Natural killer cell (primary cell): ENCODE measurements at regions not wholly inside any gene's neighbourhood (a gene's known extent, or its start where the extent isn't known, plus 50 kb on each side); places are given as distances from the start of the nearest gene placed in this dataset.

Source experiments
- ATAC-seq, 3 donors: fragments of 150-1000 bp in 2 of 3; fragments of 200-7000 bp in 1 of 3; cut with Tn5 transposase; 1 replicate in 1 of 3; 2 replicates in 2 of 3; pipeline ENCODE4 v1.10.0; 2021; ENCODE audit warnings: mild to moderate bottlenecking in 2 of 3, moderate library complexity in 2 of 3
- DNase-seq, 2 donors: peaks; one replicate each; pipeline versions ENCODE4 v3.0.0 to v3.0.0-alpha.2; 2013 to 2021; ENCODE audit warnings: mixed read lengths in 1 of 2
- H3K27ac ChIP-seq: one replicate; pipeline ENCODE4 v1.5.1; 2013; ENCODE audit warnings: mild to moderate bottlenecking, low read length
- H3K27me3 ChIP-seq: one replicate; pipeline ENCODE4 v1.6.1; 2013; ENCODE audit warnings: low read length; ENCODE audit not compliant: control insufficient read depth, insufficient read depth
- H3K36me3 ChIP-seq: one replicate; pipeline ENCODE4 v1.6.1; 2013; ENCODE audit warnings: low read length; ENCODE audit not compliant: control insufficient read depth, insufficient read depth
- H3K4me1 ChIP-seq: one replicate; pipeline ENCODE4 v1.6.1; 2013; ENCODE audit warnings: low read length; ENCODE audit not compliant: control insufficient read depth, insufficient read depth
- H3K4me3 ChIP-seq: one replicate; pipeline ENCODE4 v1.5.1; 2013; ENCODE audit warnings: low read length
- H3K9me3 ChIP-seq: one replicate; pipeline ENCODE4 v1.6.1; 2013; ENCODE audit warnings: low read length; ENCODE audit not compliant: control insufficient read depth, insufficient read depth
- H3K27ac Mint-ChIP-seq, 2 donors: one replicate each; pipeline ENCODE4 v1.8.0; 2022; ENCODE audit warnings: mild to moderate bottlenecking in 2 of 2, mixed read lengths in 2 of 2, moderate library complexity in 1 of 2
- H3K27me3 Mint-ChIP-seq, 2 donors: one replicate each; pipeline ENCODE4 v1.8.0; 2022; ENCODE audit warnings: low read depth in 2 of 2, mixed read lengths in 2 of 2
- H3K36me3 Mint-ChIP-seq: one replicate; pipeline ENCODE4 v1.8.0; 2022; ENCODE audit warnings: mixed read lengths
- H3K4me1 Mint-ChIP-seq, 2 donors: one replicate each; pipeline ENCODE4 v1.8.0; 2022; ENCODE audit warnings: mixed read lengths in 2 of 2
- H3K4me3 Mint-ChIP-seq: one replicate; pipeline ENCODE4 v1.8.0; 2022; ENCODE audit warnings: mild to moderate bottlenecking, moderate library complexity, mixed read lengths
- H3K9me3 Mint-ChIP-seq, 2 donors: one replicate each; pipeline ENCODE4 v1.8.0; 2022; ENCODE audit warnings: mixed read lengths in 2 of 2
- CTCF ChIP-seq: fragments of 200-600 bp; IDR thresholded peaks from one replicate; pipeline ENCODE4 v1.8.0; 2022; ENCODE audit warnings: antibody characterized with exemption
- WGBS: methylation state at CpG from one replicate; pipeline ENCODE4 v1.1.7; 2013; ENCODE audit warnings: missing lambda C conversion rate; ENCODE audit not compliant: insufficient coverage; 5-methylcytosine and 5-hydroxymethylcytosine counted together
- intact Hi-C: fragments of 100-400 bp; cut with micrococcal nuclease; formaldehyde crosslinking; loops from one replicate; pipeline ENCODE4 v1.14.2; 2022

GRCh38 chrX:9257718-9258420 is 207.0 kb upstream of the TBL1X start:
- ATAC-seq (no peak), DNase-seq (no peak)
- H3K27me3 ChIP-seq: no peaks in the 10 kb centered on the region
- H3K27ac Mint-ChIP-seq: no peak overlapping the region
- peaks cover 9% of the 10 kb centered on the region for H3K36me3 Mint-ChIP-seq
- no peaks in the 10 kb centered on the region for H3K36me3 ChIP-seq
- H3K27me3 Mint-ChIP-seq: peaks cover 2 to 24% of the 10 kb centered on the region in 2 donors
- 92% methylated on average over 6 of the region's 6 CpGs for WGBS
- no peak for TF ChIP-seq CTCF
- no peaks in the 10 kb centered on the region for H3K4me1 Mint-ChIP-seq
- no peaks in the 10 kb centered on the region for H3K9me3 Mint-ChIP-seq
- no peak overlapping the region for H3K4me3 ChIP-seq
- no peak overlapping the region for H3K4me3 Mint-ChIP-seq
- no peak overlapping the region for H3K27ac ChIP-seq
- no peaks in the 10 kb centered on the region for H3K4me1 ChIP-seq
- no peaks in the 10 kb centered on the region for H3K9me3 ChIP-seq
- intact Hi-C loops: no loop called here

DNA sequence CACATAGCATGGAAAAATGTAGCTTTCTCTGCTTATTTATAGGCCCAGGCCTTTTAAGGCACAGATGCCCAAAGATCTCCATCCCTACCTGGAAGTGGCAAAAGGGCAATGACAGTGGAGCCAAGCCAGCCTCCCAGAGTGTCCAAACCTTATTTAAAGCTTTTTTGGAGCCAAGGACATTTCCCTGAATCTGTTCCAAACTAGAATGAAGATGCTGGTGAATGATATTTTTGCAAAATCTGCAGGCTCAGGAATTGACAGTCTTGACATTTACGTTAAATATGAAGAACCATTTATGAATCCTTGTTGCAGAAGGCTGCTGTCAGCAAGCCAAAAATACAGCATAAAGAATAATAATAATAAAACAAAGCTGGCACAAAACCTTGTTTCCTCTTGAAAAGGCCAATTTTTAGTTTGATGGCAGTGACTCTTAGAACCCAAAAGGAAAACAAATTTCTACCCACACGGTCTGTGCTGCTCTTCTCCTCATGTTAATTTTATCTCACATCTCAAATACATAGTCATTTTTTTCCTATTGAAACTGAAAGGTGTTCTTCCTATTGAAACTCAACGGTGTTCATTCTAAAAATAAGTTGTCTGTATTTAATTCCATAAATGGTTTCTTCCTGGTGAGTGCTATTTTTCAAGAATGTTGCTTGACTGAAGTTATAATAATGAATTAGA is 206.3 kb upstream of the TBL1X start:
- Mint-ChIP-seq H3K36me3 (peaks cover 9% of the 10 kb centered on the region), H3K27ac (no peak overlapping the region), H3K9me3 (no peaks in the 10 kb centered on the region), H3K4me1 (no peaks in the 10 kb centered on the region), H3K4me3 (no peak overlapping the region), H3K27me3 (peaks cover 2 to 31% of the 10 kb centered on the region in 2 donors)
- no peak for ATAC-seq
- H3K27me3 ChIP-seq: no peaks in the 10 kb centered on the region
- H3K4me1 ChIP-seq: no peaks in the 10 kb centered on the region
- intact Hi-C loops: no loop called here
- TF ChIP-seq CTCF: no peak
- WGBS: 40% methylated on average over 1 of the region's 3 CpGs
- no peaks in the 10 kb centered on the region for H3K9me3 ChIP-seq
- no peak for DNase-seq
- no peak overlapping the region for H3K4me3 ChIP-seq
- no peak overlapping the region for H3K27ac ChIP-seq
- no peaks in the 10 kb centered on the region for H3K36me3 ChIP-seq

GRCh38 chrX:9260603-9261002 is 204.3 kb upstream of the TBL1X start:
- Histone ChIP-seq H3K27ac (no peak overlapping the region), H3K9me3 (no peaks in the 10 kb centered on the region), H3K4me1 (no peaks in the 10 kb centered on the region), H3K36me3 (no peaks in the 10 kb centered on the region), H3K27me3 (no peaks in the 10 kb centered on the region), H3K4me3 (no peak overlapping the region)
- ATAC-seq: no peak
- Mint-ChIP-seq H3K9me3 (no peaks in the 10 kb centered on the region), H3K4me1 (no peaks in the 10 kb centered on the region), H3K27me3 (peaks cover 0 to 32% of the 10 kb centered on the region in 2 donors), H3K27ac (no peak overlapping the region), H3K4me3 (no peak overlapping the region), H3K36me3 (peaks cover 9% of the 10 kb centered on the region)
- WGBS: 89% methylated on average over 1 of the region's 1 CpG
- intact Hi-C loops: no loop called here
- no peak for DNase-seq
- TF ChIP-seq CTCF: no peak
